ENCODE measurements at regions not wholly inside any gene's neighbourhood (a gene's known extent, or its start where the extent isn't known, plus 50 kb on each side); places are given as distances from the start of the nearest gene placed in this dataset.

DNA sequence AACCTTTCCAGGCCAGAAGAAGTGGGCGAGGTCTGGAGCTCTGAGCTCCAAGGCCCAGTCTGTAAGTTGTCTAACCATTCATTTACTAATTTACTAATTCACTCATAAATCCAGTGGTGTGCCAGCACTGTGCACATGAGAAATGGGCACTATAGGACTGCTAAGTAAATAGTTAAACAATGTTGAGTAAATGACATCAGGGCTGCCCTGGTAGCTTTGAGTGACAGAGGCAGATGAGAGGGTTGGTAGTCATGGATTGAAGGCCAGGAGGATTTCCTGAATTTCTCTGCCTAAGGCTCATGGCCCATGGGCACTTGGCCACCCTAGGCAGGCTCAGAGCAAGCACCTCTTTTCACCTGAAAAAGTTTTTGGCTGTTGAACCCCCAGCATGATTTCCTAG lies 216.9 kb upstream of the RXFP2 start:
- intact Hi-C loops (cut with micrococcal nuclease): no loop called here
- Histone ChIP-seq H3K9me2 (replicated peaks; ENCODE audit: low read length) (no peaks in the 10 kb centered on the region), H3K79me2 (ENCODE audit: low read length) (no peaks in the 10 kb centered on the region), H3K4me2 (ENCODE audit: low read length) (no peak overlapping the region), H4K20me1 (ENCODE audit: low read length) (no peaks in the 10 kb centered on the region), H2AFZ (ENCODE audit: low read length) (no peak overlapping the region), H3K4me3 (ENCODE audit: low read length) (no peak overlapping the region), H3K4me1 (ENCODE audit: insufficient read depth, low read length) (no peaks in the 10 kb centered on the region), H3K9me3 (ENCODE audit: low read length) (no peaks in the 10 kb centered on the region), H3K9ac (ENCODE audit: low read length) (no peak overlapping the region), H3K36me3 (ENCODE audit: low read depth, low read length) (no peaks in the 10 kb centered on the region), H3K27ac (ENCODE audit: low read length) (no peak overlapping the region), H3K27me3 (ENCODE audit: low read length) (peaks cover 14% of the 10 kb centered on the region), H3F3A (ENCODE audit: low read length, unreplicated experiment) (no peaks in the 10 kb centered on the region)
- TF ChIP-seq, protein P1, sequence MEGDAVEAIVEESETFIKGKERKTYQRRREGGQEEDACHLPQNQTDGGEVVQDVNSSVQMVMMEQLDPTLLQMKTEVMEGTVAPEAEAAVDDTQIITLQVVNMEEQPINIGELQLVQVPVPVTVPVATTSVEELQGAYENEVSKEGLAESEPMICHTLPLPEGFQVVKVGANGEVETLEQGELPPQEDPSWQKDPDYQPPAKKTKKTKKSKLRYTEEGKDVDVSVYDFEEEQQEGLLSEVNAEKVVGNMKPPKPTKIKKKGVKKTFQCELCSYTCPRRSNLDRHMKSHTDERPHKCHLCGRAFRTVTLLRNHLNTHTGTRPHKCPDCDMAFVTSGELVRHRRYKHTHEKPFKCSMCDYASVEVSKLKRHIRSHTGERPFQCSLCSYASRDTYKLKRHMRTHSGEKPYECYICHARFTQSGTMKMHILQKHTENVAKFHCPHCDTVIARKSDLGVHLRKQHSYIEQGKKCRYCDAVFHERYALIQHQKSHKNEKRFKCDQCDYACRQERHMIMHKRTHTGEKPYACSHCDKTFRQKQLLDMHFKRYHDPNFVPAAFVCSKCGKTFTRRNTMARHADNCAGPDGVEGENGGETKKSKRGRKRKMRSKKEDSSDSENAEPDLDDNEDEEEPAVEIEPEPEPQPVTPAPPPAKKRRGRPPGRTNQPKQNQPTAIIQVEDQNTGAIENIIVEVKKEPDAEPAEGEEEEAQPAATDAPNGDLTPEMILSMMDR (conservative IDR thresholded peaks at IDR 0.05; ENCODE audit: low read depth, low read length): no peak
- no peak for TF ChIP-seq EZH2phosphoT487 (IDR thresholded peaks at IDR 0.05; ENCODE audit: borderline replicate concordance, low read length)
- TF ChIP-seq EZH2 (IDR thresholded peaks at IDR 0.05; ENCODE audit: low read length, unreplicated experiment): no peak
- DNase-seq (no peak), ATAC-seq (no peak)
- no TSS peak for BruUV-seq (replicated peaks)
- ChIA-PET POLR2A (ENCODE audit: unreplicated experiment) (no interaction called here), CTCF (no interaction called here)

DNA sequence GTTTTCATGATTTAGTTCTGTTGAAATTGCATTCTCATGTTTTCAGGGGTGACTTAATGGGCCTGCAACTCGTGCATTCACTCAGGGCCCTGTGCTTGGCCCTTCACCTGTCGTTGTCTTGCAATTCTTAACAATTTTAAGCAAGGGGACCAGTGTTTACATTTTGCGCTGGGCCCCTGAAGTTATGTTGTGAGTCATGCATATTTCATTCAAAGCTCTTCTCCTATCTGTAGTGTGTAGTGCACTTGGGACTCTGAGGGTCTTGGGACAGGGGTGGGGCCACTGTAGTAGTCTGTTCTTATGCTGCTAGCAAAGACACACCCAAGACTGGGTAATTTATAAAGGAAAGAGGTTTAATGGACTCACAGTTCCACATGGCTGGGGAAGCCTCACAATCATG lies 211.2 kb upstream of the RXFP2 start:
- Histone ChIP-seq H3K4me2 (ENCODE audit: low read length) (no peak overlapping the region), H3F3A (ENCODE audit: low read length, unreplicated experiment) (no peaks in the 10 kb centered on the region), H2AFZ (ENCODE audit: low read length) (no peak overlapping the region), H3K27ac (ENCODE audit: low read length) (no peak overlapping the region), H3K27me3 (ENCODE audit: low read length) (no peaks in the 10 kb centered on the region; the same call in 1 of the 2 replicates), H3K9ac (ENCODE audit: low read length) (no peak overlapping the region), H3K9me2 (replicated peaks; ENCODE audit: low read length) (no peaks in the 10 kb centered on the region), H3K4me1 (ENCODE audit: insufficient read depth, low read length) (no peaks in the 10 kb centered on the region), H4K20me1 (ENCODE audit: low read length) (no peaks in the 10 kb centered on the region), H3K36me3 (ENCODE audit: low read depth, low read length) (no peaks in the 10 kb centered on the region), H3K4me3 (ENCODE audit: low read length) (no peak overlapping the region), H3K9me3 (ENCODE audit: low read length) (no peaks in the 10 kb centered on the region), H3K79me2 (ENCODE audit: low read length) (no peaks in the 10 kb centered on the region)
- ChIA-PET CTCF (no interaction called here), POLR2A (ENCODE audit: unreplicated experiment) (no interaction called here)
- intact Hi-C loops (cut with micrococcal nuclease): no loop called here
- TF ChIP-seq EZH2phosphoT487 (IDR thresholded peaks at IDR 0.05; ENCODE audit: borderline replicate concordance, low read length): no peak
- no peak for TF ChIP-seq EZH2 (IDR thresholded peaks at IDR 0.05; ENCODE audit: low read length, unreplicated experiment)
- TF ChIP-seq, protein P1 (conservative IDR thresholded peaks at IDR 0.05; ENCODE audit: low read depth, low read length): no peak
- DNase-seq: no peak
- ATAC-seq: no peak
- no TSS peak for BruUV-seq (replicated peaks)

GRCh38 chr13:31528758-31529157 lies 210.6 kb upstream of the RXFP2 start:
- Histone ChIP-seq H3K4me1 (ENCODE audit: insufficient read depth, low read length) (no peaks in the 10 kb centered on the region), H2AFZ (ENCODE audit: low read length) (no peak overlapping the region), H3K9me3 (ENCODE audit: low read length) (no peaks in the 10 kb centered on the region), H3K27ac (ENCODE audit: low read length) (no peak overlapping the region), H4K20me1 (ENCODE audit: low read length) (no peaks in the 10 kb centered on the region), H3K4me2 (ENCODE audit: low read length) (no peak overlapping the region), H3K79me2 (ENCODE audit: low read length) (no peaks in the 10 kb centered on the region), H3K9me2 (replicated peaks; ENCODE audit: low read length) (no peaks in the 10 kb centered on the region), H3K9ac (ENCODE audit: low read length) (no peak overlapping the region), H3F3A (ENCODE audit: low read length, unreplicated experiment) (no peaks in the 10 kb centered on the region), H3K27me3 (ENCODE audit: low read length) (no peaks in the 10 kb centered on the region; the same call in 1 of the 2 replicates), H3K4me3 (ENCODE audit: low read length) (no peak overlapping the region), H3K36me3 (ENCODE audit: low read depth, low read length) (no peaks in the 10 kb centered on the region)
- ATAC-seq: no peak
- BruUV-seq (replicated peaks): no TSS peak
- POLR2A ChIA-PET (ENCODE audit: unreplicated experiment): no interaction called here
- intact Hi-C loops (cut with micrococcal nuclease): no loop called here
- TF ChIP-seq EZH2phosphoT487 (IDR thresholded peaks at IDR 0.05; ENCODE audit: borderline replicate concordance, low read length) (no peak), EZH2 (IDR thresholded peaks at IDR 0.05; ENCODE audit: low read length, unreplicated experiment) (no peak)
- TF ChIP-seq, protein P1 (conservative IDR thresholded peaks at IDR 0.05; ENCODE audit: low read depth, low read length): no peak
- CTCF ChIA-PET: no interaction called here
- DNase-seq: no peak
